ENCODE measurements at regions not wholly inside any gene's neighbourhood (a gene's known extent, or its start where the extent isn't known, plus 50 kb on each side); places are given as distances from the start of the nearest gene placed in this dataset.

- no peak for ATAC-seq
- H3K9me3 ChIP-seq = no peaks in the 10 kb centered on the region
- no peak overlapping the region for H3K27ac ChIP-seq
- H3K27me3 ChIP-seq = peaks cover 34% of the 10 kb centered on the region
- no peak overlapping the region for H3K4me3 ChIP-seq
- TF ChIP-seq POLR2A (IDR thresholded peaks at IDR 0.05) (no peak), CTCF (IDR thresholded peaks at IDR 0.05) (no peak), POLR2AphosphoS5 (IDR thresholded peaks at IDR 0.05) (no peak), EP300 (IDR thresholded peaks at IDR 0.05) (no peak)
- 20% methylated on average over 1 of the region's 1 CpG; no CpG with 5 or more reads in 1 of the 2 donors for WGBS, 2 donors (ENCODE audit: low coverage in 1 of 2)
- H3K36me3 ChIP-seq = no peaks in the 10 kb centered on the region
- peaks cover 0 to 17% (median 0%) of the 10 kb centered on the region in 3 donors for H3K4me1 ChIP-seq
Measured at GRCh38 chr11:134582770-134583095, 170.7 kb upstream of the B3GAT1 start.

GRCh38 chr11:134581966-134582769, 170.1 kb upstream of the B3GAT1 start:
- Histone ChIP-seq H3K27ac (no peak overlapping the region), H3K9me3 (no peaks in the 10 kb centered on the region), H3K27me3 (peaks cover 38% of the 10 kb centered on the region), H3K4me3 (no peak overlapping the region), H3K4me1 (peaks cover 0 to 17% (median 0%) of the 10 kb centered on the region in 3 donors), H3K36me3 (no peaks in the 10 kb centered on the region)
- TF ChIP-seq CTCF (IDR thresholded peaks at IDR 0.05) (no peak), EP300 (IDR thresholded peaks at IDR 0.05) (no peak), POLR2AphosphoS5 (IDR thresholded peaks at IDR 0.05) (no peak)
- 75 to 83% methylated on average over 5 of the region's 11 CpGs for WGBS, 2 donors (ENCODE audit: low coverage in 1 of 2)
- no peak for ATAC-seq

GRCh38 chr11:134581121-134581626, 169.1 kb upstream of the B3GAT1 start:
- Histone ChIP-seq H3K27ac (no peak overlapping the region), H3K9me3 (no peaks in the 10 kb centered on the region), H3K4me1 (peaks cover 0 to 17% (median 0%) of the 10 kb centered on the region in 3 donors), H3K4me3 (no peak overlapping the region), H3K36me3 (no peaks in the 10 kb centered on the region), H3K27me3 (peaks cover 38% of the 10 kb centered on the region)
- TF ChIP-seq EP300 (IDR thresholded peaks at IDR 0.05) (no peak), POLR2AphosphoS5 (IDR thresholded peaks at IDR 0.05) (no peak), POLR2A (IDR thresholded peaks at IDR 0.05) (no peak), CTCF (IDR thresholded peaks at IDR 0.05) (no peak)
- no peak for ATAC-seq
- WGBS, 2 donors (ENCODE audit: low coverage in 1 of 2) = 69 to 86% methylated on average over 7 to 8 of the region's 9 CpGs

- Histone ChIP-seq H3K9me3 (no peaks in the 10 kb centered on the region), H3K4me1 (peaks cover 0 to 17% (median 0%) of the 10 kb centered on the region in 3 donors), H3K4me3 (no peak overlapping the region), H3K27ac (no peak overlapping the region), H3K36me3 (no peaks in the 10 kb centered on the region), H3K27me3 (peaks cover 38% of the 10 kb centered on the region)
- no peak for TF ChIP-seq POLR2AphosphoS5 (IDR thresholded peaks at IDR 0.05)
- no peak for TF ChIP-seq CTCF (IDR thresholded peaks at IDR 0.05)
- TF ChIP-seq POLR2A (IDR thresholded peaks at IDR 0.05) = no peak
- no peak for TF ChIP-seq EP300 (IDR thresholded peaks at IDR 0.05)
- ATAC-seq = no peak
- whole genome bisulfite sequencing, 2 donors (ENCODE audit: low coverage in 1 of 2) = 80% methylated on average over 1 of the region's 8 CpGs; no CpG with 5 or more reads in 1 of the 2 donors
Measured at GRCh38 chr11:134580610-134580975, 168.6 kb upstream of the B3GAT1 start.
